Endodermal cell (in vitro differentiated cells): ENCODE measurements at regions not wholly inside any gene's neighbourhood (a gene's known extent, or its start where the extent isn't known, plus 50 kb on each side); places are given as distances from the start of the nearest gene placed in this dataset.

ENCODE experiments used
- DNase-seq: peaks from one replicate; pipeline ENCODE4 v3.0.0-alpha.2; 2017
- H3K27ac ChIP-seq: 2 replicates; pipeline ENCODE4 v1.5.1; 2013; ENCODE audit warnings: mild to moderate bottlenecking, low read depth, low read length, moderate library complexity
- H3K27me3 ChIP-seq: 2 replicates; pipeline ENCODE4 v1.6.1; 2013; ENCODE audit warnings: mild to moderate bottlenecking, low read length, moderate library complexity; ENCODE audit not compliant: insufficient read depth, control insufficient read depth, poor library complexity, severe bottlenecking
- H3K36me3 ChIP-seq: 2 replicates; pipeline ENCODE4 v1.7.0; 2013; ENCODE audit warnings: mild to moderate bottlenecking, low read length, moderate library complexity; ENCODE audit not compliant: control insufficient read depth, insufficient read depth
- H3K4me1 ChIP-seq: one replicate; pipeline ENCODE4 v1.7.0; 2013; ENCODE audit warnings: low read length; ENCODE audit not compliant: control insufficient read depth, insufficient read depth
- H3K4me3 ChIP-seq: 2 replicates; pipeline ENCODE4 v1.5.1; 2013; ENCODE audit warnings: mild to moderate bottlenecking, low read length, moderate library complexity
- H3K9ac ChIP-seq: 2 replicates; pipeline ENCODE4 v1.6.1; 2013; ENCODE audit warnings: mild to moderate bottlenecking, low read length, moderate library complexity; ENCODE audit not compliant: poor library complexity, severe bottlenecking; ENCODE audit errors: extremely low read depth
- H3K9me3 ChIP-seq: 2 replicates; pipeline ENCODE4 v1.6.1; 2013; ENCODE audit warnings: mild to moderate bottlenecking, low read length, moderate library complexity; ENCODE audit not compliant: control insufficient read depth
- H3K27ac Mint-ChIP-seq: 2 replicates; pipeline ENCODE4 v1.8.0; 2020; ENCODE audit warnings: mixed read lengths
- H3K27me3 Mint-ChIP-seq: 2 replicates; pipeline ENCODE4 v1.8.0; 2021; ENCODE audit warnings: mild to moderate bottlenecking, mixed read lengths; ENCODE audit not compliant: insufficient read depth
- H3K36me3 Mint-ChIP-seq: 2 replicates; pipeline ENCODE4 v1.8.0; 2020; ENCODE audit warnings: low read depth, mixed read lengths
- H3K4me1 Mint-ChIP-seq: 2 replicates; pipeline ENCODE4 v1.8.0; 2020; ENCODE audit warnings: mixed read lengths
- H3K4me3 Mint-ChIP-seq: 2 replicates; pipeline ENCODE4 v1.8.0; 2020; ENCODE audit warnings: mild to moderate bottlenecking, moderate library complexity, mixed read lengths
- H3K9me3 Mint-ChIP-seq: 2 replicates; pipeline ENCODE4 v1.8.0; 2020; ENCODE audit warnings: mild to moderate bottlenecking, mixed read lengths
- CTCF ChIP-seq: fragments of 200-600 bp; sonication (generic); conservative IDR thresholded peaks from 2 replicates; pipeline ENCODE4 v1.5.0; 2021; ENCODE audit warnings: antibody characterized with exemption, mild to moderate bottlenecking
- WGBS, 2 experiments: methylation state at CpG; one replicate each; pipeline versions ENCODE4 v1.1.5 to v1.1.7; 2013; ENCODE audit warnings: missing lambda C conversion rate in 2 of 2, mixed read lengths in 1 of 2; ENCODE audit not compliant: insufficient coverage in 1 of 2, insufficient read length in 1 of 2; 5-methylcytosine and 5-hydroxymethylcytosine counted together

- H3K4me3 ChIP-seq = no peak overlapping the region
- H3K9me3 ChIP-seq = no peaks in the 10 kb centered on the region
- Mint-ChIP-seq H3K36me3 (no peaks in the 10 kb centered on the region), H3K9me3 (no peaks in the 10 kb centered on the region), H3K4me1 (no peaks in the 10 kb centered on the region), H3K4me3 (no peak overlapping the region), H3K27me3 (no peaks in the 10 kb centered on the region), H3K27ac (no peak overlapping the region)
- DNase-seq = no peak
- no peaks in the 10 kb centered on the region for H3K36me3 ChIP-seq
- no peak overlapping the region for H3K9ac ChIP-seq
- WGBS, 2 experiments = 92 to 93% methylated on average over 3 to 4 of the region's 4 CpGs
- no peaks in the 10 kb centered on the region for H3K4me1 ChIP-seq
- H3K27me3 ChIP-seq = no peaks in the 10 kb centered on the region
- H3K27ac ChIP-seq = no peak overlapping the region
- TF ChIP-seq CTCF = no peak
Measured at GRCh38 chr3:187966096-187966495, 187.9 kb upstream of the LPP start.

- TF ChIP-seq CTCF = no peak
- no peaks in the 10 kb centered on the region for H3K9me3 Mint-ChIP-seq
- Histone ChIP-seq H3K27me3 (no peaks in the 10 kb centered on the region), H3K9ac (no peak overlapping the region), H3K36me3 (no peaks in the 10 kb centered on the region), H3K9me3 (no peaks in the 10 kb centered on the region), H3K27ac (no peak overlapping the region), H3K4me3 (no peak overlapping the region), H3K4me1 (no peaks in the 10 kb centered on the region)
- no peaks in the 10 kb centered on the region for H3K27me3 Mint-ChIP-seq
- H3K36me3 Mint-ChIP-seq = no peaks in the 10 kb centered on the region
- peak; percentile 25 for DNase-seq
- no peaks in the 10 kb centered on the region for H3K4me1 Mint-ChIP-seq
- no peak overlapping the region for H3K27ac Mint-ChIP-seq
- WGBS, 2 experiments = 89 to 91% methylated on average over 4 to 8 of the region's 8 CpGs
- H3K4me3 Mint-ChIP-seq = no peak overlapping the region
Measured at GRCh38 chr3:187966636-187967406, 187.1 kb upstream of the LPP start.

GRCh38 chr3:187967993-187968392 lies 186.0 kb upstream of the LPP start:
- 84 to 88% methylated on average over 5 of the region's 5 CpGs for WGBS, 2 experiments
- no peak for TF ChIP-seq CTCF
- H3K9me3 Mint-ChIP-seq = no peaks in the 10 kb centered on the region

More at GRCh38 chr3:187967993-187968392, 186.0 kb upstream of the LPP start:
- no peak overlapping the region for H3K9ac ChIP-seq
- no peaks in the 10 kb centered on the region for H3K27me3 ChIP-seq
- no peaks in the 10 kb centered on the region for H3K36me3 ChIP-seq
- Mint-ChIP-seq H3K36me3 (no peaks in the 10 kb centered on the region), H3K4me1 (no peaks in the 10 kb centered on the region), H3K4me3 (no peak overlapping the region), H3K27me3 (no peaks in the 10 kb centered on the region), H3K27ac (no peak overlapping the region)
- no peak overlapping the region for H3K27ac ChIP-seq
- DNase-seq = no peak
- no peaks in the 10 kb centered on the region for H3K9me3 ChIP-seq
- no peak overlapping the region for H3K4me3 ChIP-seq
- no peaks in the 10 kb centered on the region for H3K4me1 ChIP-seq
